ENCODE measurements at regions not wholly inside any gene's neighbourhood (a gene's known extent, or its start where the extent isn't known, plus 50 kb on each side); places are given as distances from the start of the nearest gene placed in this dataset.

- no peak for DNase-seq (ENCODE audit: extremely low read depth, low read depth)
These were observed 55.5 kb upstream of the ST6GAL2 start for GRCh38 chr2:106941372-106941993.

- no peak for DNase-seq (ENCODE audit: extremely low read depth, low read depth)
These were observed 57.7 kb upstream of the ST6GAL2 start for GRCh38 chr2:106943468-106944200.

- no peak for DNase-seq (ENCODE audit: extremely low read depth, low read depth)
These were observed 58.2 kb upstream of the ST6GAL2 start for GRCh38 chr2:106944215-106944614.

- DNase-seq (ENCODE audit: extremely low read depth, low read depth) = no peak
These were observed 62.6 kb upstream of the ST6GAL2 start for GRCh38 chr2:106948540-106948939.

- no peak for DNase-seq (ENCODE audit: extremely low read depth, low read depth)
These were observed 67.3 kb upstream of the ST6GAL2 start for GRCh38 chr2:106953236-106953635.

- DNase-seq (ENCODE audit: extremely low read depth, low read depth) = no peak
These were observed 67.8 kb upstream of the ST6GAL2 start for GRCh38 chr2:106953779-106954178.

- no peak for DNase-seq (ENCODE audit: extremely low read depth, low read depth)
These were observed 68.3 kb upstream of the ST6GAL2 start for GRCh38 chr2:106954304-106954703.

GRCh38 chr2:106956416-106956815, 70.4 kb upstream of the ST6GAL2 start:
- DNase-seq (ENCODE audit: extremely low read depth, low read depth) = no peak

- DNase-seq (ENCODE audit: extremely low read depth, low read depth) = no peak
These were observed 70.9 kb upstream of the ST6GAL2 start for GRCh38 chr2:106956879-106957278.

- DNase-seq (ENCODE audit: extremely low read depth, low read depth) = no peak
These were observed 74.2 kb upstream of the ST6GAL2 start for GRCh38 chr2:106959975-106960682.

GRCh38 chr2:106960683-106961161, 74.8 kb upstream of the ST6GAL2 start:
- no peak for DNase-seq (ENCODE audit: extremely low read depth, low read depth)

- no peak for DNase-seq (ENCODE audit: extremely low read depth, low read depth)
These were observed 75.4 kb upstream of the ST6GAL2 start for GRCh38 chr2:106961328-106961727.

- no peak for DNase-seq (ENCODE audit: extremely low read depth, low read depth)
These were observed 77.2 kb upstream of the ST6GAL2 start for GRCh38 chr2:106963156-106963555.

GRCh38 chr2:106963893-106964292, 77.9 kb upstream of the ST6GAL2 start:
- no peak for DNase-seq (ENCODE audit: extremely low read depth, low read depth)

GRCh38 chr2:106965611-106966010, 79.6 kb upstream of the ST6GAL2 start:
- no peak for DNase-seq (ENCODE audit: extremely low read depth, low read depth)

GRCh38 chr2:106969777-106970176, 83.8 kb upstream of the ST6GAL2 start:
- no peak for DNase-seq (ENCODE audit: extremely low read depth, low read depth)

- no peak for DNase-seq (ENCODE audit: extremely low read depth, low read depth)
These were observed 84.7 kb upstream of the ST6GAL2 start for GRCh38 chr2:106970471-106971261.

- DNase-seq (ENCODE audit: extremely low read depth, low read depth) = no peak
These were observed 86.8 kb upstream of the ST6GAL2 start for GRCh38 chr2:106972782-106973181.

- no peak for DNase-seq (ENCODE audit: extremely low read depth, low read depth)
These were observed 88.9 kb upstream of the ST6GAL2 start for GRCh38 chr2:106974891-106975290.

GRCh38 chr2:106975641-106976040, 89.7 kb upstream of the ST6GAL2 start:
- no peak for DNase-seq (ENCODE audit: extremely low read depth, low read depth)

GRCh38 chr2:106976548-106976947, 90.6 kb upstream of the ST6GAL2 start:
- DNase-seq (ENCODE audit: extremely low read depth, low read depth) = no peak
